ENCODE measurements at regions not wholly inside any gene's neighbourhood (a gene's known extent, or its start where the extent isn't known, plus 50 kb on each side); places are given as distances from the start of the nearest gene placed in this dataset.

GRCh38 chr12:127235761-127236160 is 1031.2 kb upstream of the TMEM132C start:
- no peak for TF ChIP-seq MAX (IDR thresholded peaks at IDR 0.05)
- TF ChIP-seq ZBTB7A (IDR thresholded peaks at IDR 0.05; ENCODE audit: low read depth): no peak
- no peak for TF ChIP-seq REST (IDR thresholded peaks at IDR 0.05; ENCODE audit: low read depth)
- no peak for TF ChIP-seq EP300 (IDR thresholded peaks at IDR 0.05; ENCODE audit: borderline replicate concordance)
- TF ChIP-seq TEAD4 (IDR thresholded peaks at IDR 0.05): no peak
- no peak for TF ChIP-seq RAD21 (IDR thresholded peaks at IDR 0.05; ENCODE audit: low read depth)
- no peak for TF ChIP-seq CREB1 (IDR thresholded peaks at IDR 0.05; ENCODE audit: low read depth)
- TF ChIP-seq USF1 (IDR thresholded peaks at IDR 0.05): no peak
- TF ChIP-seq TAF1 (IDR thresholded peaks at IDR 0.05; ENCODE audit: low read depth): no peak
